Neural crest cell (in vitro differentiated cells): ENCODE measurements at regions not wholly inside any gene's neighbourhood (a gene's known extent, or its start where the extent isn't known, plus 50 kb on each side); places are given as distances from the start of the nearest gene placed in this dataset.

Source experiments
- DNase-seq: peaks from one replicate; pipeline ENCODE4 v3.0.0; 2021; ENCODE audit warnings: low read depth, mixed read lengths, low spot score
- H3K27ac Mint-ChIP-seq: one replicate; pipeline ENCODE4 v1.8.0; 2021; ENCODE audit warnings: mild to moderate bottlenecking, mixed read lengths; ENCODE audit not compliant: unreplicated experiment
- H3K27me3 Mint-ChIP-seq: 2 replicates; pipeline ENCODE4 v1.8.0; 2021; ENCODE audit warnings: low read depth, mild to moderate bottlenecking, mixed read lengths
- H3K36me3 Mint-ChIP-seq: 2 replicates; pipeline ENCODE4 v1.8.0; 2021; ENCODE audit warnings: low read depth, mild to moderate bottlenecking, mixed read lengths
- H3K4me1 Mint-ChIP-seq: 2 replicates; pipeline ENCODE4 v1.8.0; 2021; ENCODE audit warnings: mixed read lengths
- H3K4me3 Mint-ChIP-seq: one replicate; pipeline ENCODE4 v1.8.0; 2021; ENCODE audit warnings: mild to moderate bottlenecking, mixed read lengths
- H3K9me3 Mint-ChIP-seq: 2 replicates; pipeline ENCODE4 v1.8.0; 2021; ENCODE audit warnings: mixed read lengths
- CTCF ChIP-seq: fragments of 200-600 bp; sonication (generic); conservative IDR thresholded peaks from 2 replicates; pipeline ENCODE4 v1.5.0; 2021; ENCODE audit warnings: antibody characterized with exemption, mild to moderate bottlenecking

- no peak for DNase-seq
These were observed 114.7 kb downstream of the PDGFA start for GRCh38 chr7:404812-405488.

GRCh38 chr7:405489-406211 lies 114.0 kb downstream of the PDGFA start:
- peaks cover 35% of the 10 kb centered on the region for H3K27me3 Mint-ChIP-seq
- no peak overlapping the region for H3K4me3 Mint-ChIP-seq
- no peaks in the 10 kb centered on the region for H3K4me1 Mint-ChIP-seq
- TF ChIP-seq CTCF: no peak
- H3K36me3 Mint-ChIP-seq: no peaks in the 10 kb centered on the region
- H3K27ac Mint-ChIP-seq: no peak overlapping the region
- peaks cover 5% of the 10 kb centered on the region for H3K9me3 Mint-ChIP-seq
- no peak for DNase-seq

More at GRCh38 chr7:404812-405488, 114.7 kb downstream of the PDGFA start:
- H3K4me1 Mint-ChIP-seq: no peaks in the 10 kb centered on the region
- H3K9me3 Mint-ChIP-seq: peaks cover 8% of the 10 kb centered on the region
- H3K4me3 Mint-ChIP-seq: no peak overlapping the region
- H3K36me3 Mint-ChIP-seq: no peaks in the 10 kb centered on the region
- TF ChIP-seq CTCF: no peak
- H3K27me3 Mint-ChIP-seq: peaks cover 35% of the 10 kb centered on the region
- H3K27ac Mint-ChIP-seq: no peak overlapping the region

DNA sequence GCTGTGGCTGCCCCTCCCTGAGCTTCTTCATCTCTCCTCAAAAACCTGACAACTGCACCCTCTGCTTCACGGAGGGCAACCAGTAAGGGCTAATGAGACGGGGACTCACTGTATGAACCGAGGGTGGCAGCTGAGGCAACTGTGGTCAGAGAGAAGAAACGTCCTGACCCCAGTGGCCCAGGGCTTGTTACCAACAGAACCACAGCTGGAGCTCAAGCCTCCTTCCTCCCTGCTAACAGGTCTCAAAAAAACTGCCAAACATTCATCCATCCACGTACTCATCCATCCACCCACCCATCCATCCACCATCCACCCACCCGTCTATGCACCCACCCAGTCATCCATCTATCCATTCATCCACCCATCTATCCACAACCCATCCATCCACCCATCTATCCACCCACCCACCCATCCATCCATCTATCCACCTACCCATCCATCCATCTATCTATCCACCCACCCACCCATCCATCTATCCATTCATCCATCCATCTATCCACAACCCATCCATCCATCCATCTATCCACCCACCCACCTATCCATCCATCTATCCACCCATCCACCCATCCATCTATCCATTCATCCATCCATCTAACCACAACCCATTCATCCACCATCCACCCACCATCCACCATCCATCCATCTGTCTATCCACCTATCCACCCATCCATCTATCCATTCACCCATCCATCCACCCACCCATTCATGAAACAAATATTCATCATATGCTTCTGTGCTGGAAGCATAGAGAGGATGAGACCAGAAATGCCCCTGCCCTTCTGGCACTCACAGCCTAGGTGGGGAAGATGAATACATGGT lies 111.7 kb downstream of the PDGFA start:
- Mint-ChIP-seq H3K27ac (no peak overlapping the region), H3K4me1 (no peaks in the 10 kb centered on the region), H3K9me3 (no peaks in the 10 kb centered on the region), H3K27me3 (peaks cover 28% of the 10 kb centered on the region), H3K4me3 (no peak overlapping the region), H3K36me3 (no peaks in the 10 kb centered on the region)
- TF ChIP-seq CTCF: no peak
- no peak for DNase-seq

DNA sequence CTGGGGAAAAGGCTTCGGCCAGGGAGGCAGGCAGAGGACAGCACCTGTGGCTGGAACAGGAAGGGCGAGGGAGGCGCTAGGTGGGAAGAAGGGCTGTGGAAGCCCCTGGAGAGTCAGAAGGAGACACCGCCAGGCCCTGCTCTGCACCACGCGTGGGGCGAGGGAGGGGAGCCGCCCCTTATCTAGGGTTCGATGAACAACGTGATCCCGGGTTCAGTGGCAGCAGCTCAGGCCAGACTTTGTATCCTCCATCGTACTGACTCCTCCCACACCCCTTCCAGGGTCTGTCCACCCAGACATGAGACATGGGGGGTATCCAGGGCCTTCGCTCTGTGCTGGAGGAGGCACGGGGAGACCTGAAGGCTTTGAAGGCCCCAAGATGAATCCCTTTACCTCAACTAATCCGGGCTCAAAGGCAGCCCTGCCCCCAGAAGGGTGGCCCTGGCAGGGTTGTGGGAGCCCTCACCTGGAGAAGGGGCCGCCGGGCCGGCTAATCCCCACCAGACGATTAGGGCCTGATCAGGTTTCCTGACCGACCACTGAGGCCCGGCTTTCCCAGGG lies 110.8 kb downstream of the PDGFA start:
- no peak for DNase-seq
- TF ChIP-seq CTCF: no peak
- no peaks in the 10 kb centered on the region for H3K9me3 Mint-ChIP-seq
- H3K4me1 Mint-ChIP-seq: no peaks in the 10 kb centered on the region
- H3K27me3 Mint-ChIP-seq: peaks cover 25% of the 10 kb centered on the region
- H3K36me3 Mint-ChIP-seq: no peaks in the 10 kb centered on the region
- H3K27ac Mint-ChIP-seq: no peak overlapping the region
- no peak overlapping the region for H3K4me3 Mint-ChIP-seq
